ENCODE measurements at regions not wholly inside any gene's neighbourhood (a gene's known extent, or its start where the extent isn't known, plus 50 kb on each side); places are given as distances from the start of the nearest gene placed in this dataset.

DNA sequence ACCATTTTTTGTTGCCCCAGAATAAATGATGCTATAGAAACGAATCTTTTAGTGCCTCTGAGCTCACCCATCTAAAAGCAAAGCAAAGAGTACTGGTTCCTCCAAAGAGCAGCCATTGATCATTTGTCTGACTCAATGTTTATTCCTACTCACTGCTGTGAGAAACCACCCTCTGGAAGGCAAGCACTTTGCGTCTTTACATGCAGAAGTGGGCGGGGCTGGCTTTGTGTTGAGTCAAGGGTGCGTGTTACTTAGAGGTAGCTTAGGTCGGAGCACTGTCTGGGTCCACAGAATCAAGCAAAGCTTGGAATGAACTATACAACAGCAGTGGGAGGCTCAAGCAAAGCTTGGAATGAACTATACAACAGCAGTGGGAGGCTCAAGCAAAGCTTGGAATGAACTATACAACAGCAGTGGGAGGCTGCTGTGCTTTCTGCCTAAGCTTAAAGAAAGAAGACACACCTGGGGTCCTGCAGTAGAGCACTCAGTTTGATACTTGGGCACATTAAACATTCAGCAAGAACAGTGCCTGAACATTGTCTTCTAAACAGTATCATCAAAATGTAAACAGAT lies 77.2 kb upstream of the PRICKLE1 start:
- H3K4me1 ChIP-seq (ENCODE audit: control insufficient read depth, extremely low read depth, insufficient read depth, low read length) = no peaks in the 10 kb centered on the region
- no peaks in the 10 kb centered on the region for H3K79me2 ChIP-seq (ENCODE audit: control insufficient read depth, insufficient read depth, low read length)
- peak overlapping the region; percentile 8 for H3K4me2 ChIP-seq (ENCODE audit: control insufficient read depth, extremely low read depth, insufficient read depth, low read depth, low read length)
- FAIRE-seq (peak; percentile 20), DNase-seq (ENCODE audit: low read depth, low spot score) (peak; percentile 52)
- no peak overlapping the region for H3K27ac ChIP-seq (ENCODE audit: control insufficient read depth, insufficient read depth, low read length)
- H3K4me3 ChIP-seq (ENCODE audit: control insufficient read depth in 2 of 3, extremely low read depth in 1 of 3, insufficient read depth in 2 of 3, low read depth in 1 of 3, low read length in 3 of 3) = no peak overlapping the region
- no peaks in the 10 kb centered on the region for H3K27me3 ChIP-seq (ENCODE audit: control insufficient read depth, extremely low read depth, insufficient read depth, low read length)
- dilution Hi-C loops (cut with MboI; ENCODE audit: extremely low pct_ligation_motif_present, low sequenced_read_pairs) = no loop called here
- H3K36me3 ChIP-seq (ENCODE audit: control insufficient read depth in 2 of 2, extremely low read depth in 1 of 2, insufficient read depth in 2 of 2, low read length in 2 of 2) = no peaks in the 10 kb centered on the region
- no peaks in the 10 kb centered on the region for H4K20me1 ChIP-seq (ENCODE audit: control insufficient read depth, extremely low read depth, insufficient read depth, low read length)
- TF ChIP-seq EZH2 (IDR thresholded peaks at IDR 0.05; ENCODE audit: low read length) = no peak
- TF ChIP-seq, protein P1, sequence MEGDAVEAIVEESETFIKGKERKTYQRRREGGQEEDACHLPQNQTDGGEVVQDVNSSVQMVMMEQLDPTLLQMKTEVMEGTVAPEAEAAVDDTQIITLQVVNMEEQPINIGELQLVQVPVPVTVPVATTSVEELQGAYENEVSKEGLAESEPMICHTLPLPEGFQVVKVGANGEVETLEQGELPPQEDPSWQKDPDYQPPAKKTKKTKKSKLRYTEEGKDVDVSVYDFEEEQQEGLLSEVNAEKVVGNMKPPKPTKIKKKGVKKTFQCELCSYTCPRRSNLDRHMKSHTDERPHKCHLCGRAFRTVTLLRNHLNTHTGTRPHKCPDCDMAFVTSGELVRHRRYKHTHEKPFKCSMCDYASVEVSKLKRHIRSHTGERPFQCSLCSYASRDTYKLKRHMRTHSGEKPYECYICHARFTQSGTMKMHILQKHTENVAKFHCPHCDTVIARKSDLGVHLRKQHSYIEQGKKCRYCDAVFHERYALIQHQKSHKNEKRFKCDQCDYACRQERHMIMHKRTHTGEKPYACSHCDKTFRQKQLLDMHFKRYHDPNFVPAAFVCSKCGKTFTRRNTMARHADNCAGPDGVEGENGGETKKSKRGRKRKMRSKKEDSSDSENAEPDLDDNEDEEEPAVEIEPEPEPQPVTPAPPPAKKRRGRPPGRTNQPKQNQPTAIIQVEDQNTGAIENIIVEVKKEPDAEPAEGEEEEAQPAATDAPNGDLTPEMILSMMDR (optimal IDR thresholded peaks at IDR 0.05 in 1 of 3, IDR thresholded peaks at IDR 0.05 in 1 of 3, conservative IDR thresholded peaks at IDR 0.05 in 1 of 3; ENCODE audit: extremely low read depth in 1 of 3, insufficient read depth in 2 of 3, low read length in 3 of 3) = no peak
- H3K9me3 ChIP-seq (ENCODE audit: control insufficient read depth, low read depth, low read length) = no peaks in the 10 kb centered on the region
- no peak overlapping the region for H2AFZ ChIP-seq (ENCODE audit: control insufficient read depth, low read length)
- no peaks in the 10 kb centered on the region for H3K9me1 ChIP-seq (ENCODE audit: control insufficient read depth, extremely low read depth, insufficient read depth, low read length)
- no peak overlapping the region for H3K9ac ChIP-seq (ENCODE audit: control insufficient read depth, extremely low read depth, insufficient read depth, low read length)

DNA sequence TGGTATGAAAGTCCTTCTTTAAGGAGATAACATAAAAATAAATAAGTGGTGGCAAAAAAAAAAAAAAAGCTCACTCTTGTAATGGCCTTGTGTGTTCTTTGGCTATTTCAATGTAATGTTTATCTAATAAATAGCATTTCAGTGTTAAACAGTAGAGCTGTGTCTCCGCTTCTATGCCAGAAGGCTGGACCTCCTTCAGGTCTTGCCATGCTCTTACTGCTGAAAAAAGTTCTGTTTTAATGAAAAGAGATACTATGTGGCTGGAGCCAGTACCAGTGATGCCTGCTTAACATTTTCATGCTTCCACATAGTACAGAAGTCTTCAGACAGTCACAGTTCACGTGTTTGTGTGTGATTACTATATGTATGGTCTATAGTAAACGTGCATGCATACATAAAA lies 74.1 kb upstream of the PRICKLE1 start:
- FAIRE-seq (no peak), DNase-seq (ENCODE audit: low read depth, low spot score) (no peak)
- Histone ChIP-seq H4K20me1 (ENCODE audit: control insufficient read depth, extremely low read depth, insufficient read depth, low read length) (no peaks in the 10 kb centered on the region), H3K36me3 (ENCODE audit: control insufficient read depth in 2 of 2, extremely low read depth in 1 of 2, insufficient read depth in 2 of 2, low read length in 2 of 2) (no peaks in the 10 kb centered on the region), H3K4me2 (ENCODE audit: control insufficient read depth, extremely low read depth, insufficient read depth, low read depth, low read length) (no peak overlapping the region), H3K4me1 (ENCODE audit: control insufficient read depth, extremely low read depth, insufficient read depth, low read length) (no peaks in the 10 kb centered on the region), H3K79me2 (ENCODE audit: control insufficient read depth, insufficient read depth, low read length) (no peaks in the 10 kb centered on the region), H3K27me3 (ENCODE audit: control insufficient read depth, extremely low read depth, insufficient read depth, low read length) (no peaks in the 10 kb centered on the region), H3K4me3 (ENCODE audit: control insufficient read depth in 2 of 3, extremely low read depth in 1 of 3, insufficient read depth in 2 of 3, low read depth in 1 of 3, low read length in 3 of 3) (no peak overlapping the region), H3K9me3 (ENCODE audit: control insufficient read depth, low read depth, low read length) (no peaks in the 10 kb centered on the region), H3K9me1 (ENCODE audit: control insufficient read depth, extremely low read depth, insufficient read depth, low read length) (no peaks in the 10 kb centered on the region), H3K9ac (ENCODE audit: control insufficient read depth, extremely low read depth, insufficient read depth, low read length) (no peak overlapping the region), H3K27ac (ENCODE audit: control insufficient read depth, insufficient read depth, low read length) (no peak overlapping the region), H2AFZ (ENCODE audit: control insufficient read depth, low read length) (no peak overlapping the region)
- TF ChIP-seq, protein P1 (optimal IDR thresholded peaks at IDR 0.05 in 1 of 3, IDR thresholded peaks at IDR 0.05 in 1 of 3, conservative IDR thresholded peaks at IDR 0.05 in 1 of 3; ENCODE audit: extremely low read depth in 1 of 3, insufficient read depth in 2 of 3, low read length in 3 of 3) = no peak
- TF ChIP-seq EZH2 (IDR thresholded peaks at IDR 0.05; ENCODE audit: low read length) = no peak
- dilution Hi-C loops (cut with MboI; ENCODE audit: extremely low pct_ligation_motif_present, low sequenced_read_pairs) = no loop called here

Measured in keratinocyte (primary cell).